Activated CD4-positive, alpha-beta T cell treated with anti-CD3 and anti-CD28 coated beads for 24 hours (primary cell): ENCODE measurements at regions not wholly inside any gene's neighbourhood (a gene's known extent, or its start where the extent isn't known, plus 50 kb on each side); places are given as distances from the start of the nearest gene placed in this dataset.

Experiments used
- DNase-seq, 2 donors: peaks; one replicate each; pipeline ENCODE4 v3.0.0-alpha.2; 2020; ENCODE audit warnings: low read depth in 2 of 2

GRCh38 chr15:94177112-94177511, 54.2 kb upstream of the MCTP2 start:
- DNase-seq = no peak

GRCh38 chr15:94175420-94175819, 55.9 kb upstream of the MCTP2 start:
- DNase-seq = no peak

- no peak for DNase-seq
These were observed 57.0 kb upstream of the MCTP2 start for GRCh38 chr15:94174399-94174802.

- no peak for DNase-seq
These were observed 63.1 kb upstream of the MCTP2 start for GRCh38 chr15:94168250-94168649.

- DNase-seq = no peak
These were observed 66.4 kb upstream of the MCTP2 start for GRCh38 chr15:94164971-94165370.

GRCh38 chr15:94164202-94164807, 67.1 kb upstream of the MCTP2 start:
- peak; percentile 31 to 49 for DNase-seq

- no peak for DNase-seq
These were observed 68.4 kb upstream of the MCTP2 start for GRCh38 chr15:94162939-94163338.

GRCh38 chr15:94154255-94154654, 77.1 kb upstream of the MCTP2 start:
- no peak for DNase-seq

- no peak for DNase-seq
These were observed 86.3 kb upstream of the MCTP2 start for GRCh38 chr15:94145046-94145445.

- no peak for DNase-seq
These were observed 89.6 kb upstream of the MCTP2 start for GRCh38 chr15:94141802-94142201.

GRCh38 chr15:94135486-94136147, 95.7 kb upstream of the MCTP2 start:
- no peak for DNase-seq

- DNase-seq = no peak
These were observed 99.5 kb upstream of the MCTP2 start for GRCh38 chr15:94131875-94132274.

GRCh38 chr15:94130504-94130903, 100.9 kb upstream of the MCTP2 start:
- no peak for DNase-seq

GRCh38 chr15:94127006-94127405, 104.4 kb upstream of the MCTP2 start:
- no peak for DNase-seq

GRCh38 chr15:94125698-94126097, 105.7 kb upstream of the MCTP2 start:
- DNase-seq = no peak

- no peak for DNase-seq
These were observed 106.2 kb upstream of the MCTP2 start for GRCh38 chr15:94125156-94125555.

GRCh38 chr15:94122516-94122915, 108.8 kb upstream of the MCTP2 start:
- no peak for DNase-seq

- DNase-seq = peak in 1 of 2 donors; percentile 2
These were observed 111.2 kb upstream of the MCTP2 start for GRCh38 chr15:94119923-94120775.

GRCh38 chr15:94119298-94119811, 112.0 kb upstream of the MCTP2 start:
- DNase-seq = no peak

- no peak for DNase-seq
These were observed 120.8 kb upstream of the MCTP2 start for GRCh38 chr15:94110476-94111130.

GRCh38 chr15:94107652-94108051, 123.7 kb upstream of the MCTP2 start:
- no peak for DNase-seq

- DNase-seq = no peak
These were observed 125.6 kb upstream of the MCTP2 start for GRCh38 chr15:94105760-94106159.
